Ishikawa (cell line): ENCODE measurements at regions not wholly inside any gene's neighbourhood (a gene's known extent, or its start where the extent isn't known, plus 50 kb on each side); places are given as distances from the start of the nearest gene placed in this dataset.

ENCODE experiments used
- CEBPB ChIP-seq: IDR thresholded peaks from 2 replicates; pipeline ENCODE4 v1.6.1; 2012
- CREB1 ChIP-seq: IDR thresholded peaks from 2 replicates; pipeline ENCODE4 v1.6.1; 2012; ENCODE audit warnings: low read depth
- EGR1 ChIP-seq: IDR thresholded peaks from 2 replicates; pipeline ENCODE4 v1.6.1; 2012
- EP300 ChIP-seq: IDR thresholded peaks from 2 replicates; pipeline ENCODE4 v1.6.1; 2012; ENCODE audit warnings: borderline replicate concordance
- NFIC ChIP-seq: IDR thresholded peaks from 2 replicates; pipeline ENCODE4 v1.6.1; 2012
- RAD21 ChIP-seq: IDR thresholded peaks from 2 replicates; pipeline ENCODE4 v1.6.1; 2012; ENCODE audit warnings: low read depth
- TAF1 ChIP-seq: IDR thresholded peaks from 2 replicates; pipeline ENCODE4 v1.6.1; 2012; ENCODE audit warnings: low read depth, mild to moderate bottlenecking
- TEAD4 ChIP-seq: IDR thresholded peaks from 2 replicates; pipeline ENCODE4 v1.6.1; 2012
- YY1 ChIP-seq: IDR thresholded peaks from 2 replicates; pipeline ENCODE4 v1.6.1; 2012; ENCODE audit warnings: low read depth
- ZBTB7A ChIP-seq: IDR thresholded peaks from 2 replicates; pipeline ENCODE4 v1.6.1; 2012; ENCODE audit warnings: low read depth
- TF ChIP-seq, protein P1 (sequence below): IDR thresholded peaks from 2 replicates; pipeline ENCODE4 v1.6.1; 2012
- TF ChIP-seq, protein P2 (sequence below): IDR thresholded peaks from 2 replicates; pipeline ENCODE4 v1.6.1; 2012
- TF ChIP-seq, protein P3 (sequence below): IDR thresholded peaks from 2 replicates; pipeline ENCODE4 v1.6.1; 2012; ENCODE audit warnings: low read depth, mild to moderate bottlenecking

DNA sequence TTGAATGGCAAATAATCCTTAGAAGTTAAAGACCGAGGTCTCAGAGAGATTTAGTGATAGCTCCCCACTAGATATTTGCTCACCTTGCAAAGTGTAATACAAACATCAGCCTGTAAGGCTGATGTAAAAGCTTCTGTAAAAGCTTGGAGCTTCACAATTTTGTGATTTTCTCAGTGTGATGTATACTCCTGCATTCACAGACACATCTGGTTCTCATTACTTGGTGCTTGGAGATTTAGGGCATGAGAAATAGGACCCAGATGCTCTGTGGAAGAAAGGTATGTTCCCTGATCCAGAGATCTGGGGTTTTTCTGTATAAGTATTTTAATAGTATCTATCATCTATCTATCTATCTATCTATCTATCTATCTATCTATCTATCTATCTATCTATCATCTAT is 1664.3 kb downstream of the C4orf33 start:
- no peak for TF ChIP-seq TAF1
- TF ChIP-seq NFIC: no peak
- TF ChIP-seq YY1: no peak
- TF ChIP-seq, protein P1, sequence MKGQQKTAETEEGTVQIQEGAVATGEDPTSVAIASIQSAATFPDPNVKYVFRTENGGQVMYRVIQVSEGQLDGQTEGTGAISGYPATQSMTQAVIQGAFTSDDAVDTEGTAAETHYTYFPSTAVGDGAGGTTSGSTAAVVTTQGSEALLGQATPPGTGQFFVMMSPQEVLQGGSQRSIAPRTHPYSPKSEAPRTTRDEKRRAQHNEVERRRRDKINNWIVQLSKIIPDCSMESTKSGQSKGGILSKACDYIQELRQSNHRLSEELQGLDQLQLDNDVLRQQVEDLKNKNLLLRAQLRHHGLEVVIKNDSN: no peak
- TF ChIP-seq CEBPB: no peak
- no peak for TF ChIP-seq RAD21
- TF ChIP-seq EGR1: no peak
- TF ChIP-seq, protein P2, sequence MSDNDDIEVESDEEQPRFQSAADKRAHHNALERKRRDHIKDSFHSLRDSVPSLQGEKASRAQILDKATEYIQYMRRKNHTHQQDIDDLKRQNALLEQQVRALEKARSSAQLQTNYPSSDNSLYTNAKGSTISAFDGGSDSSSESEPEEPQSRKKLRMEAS: no peak
- no peak for TF ChIP-seq EP300
- TF ChIP-seq, protein P3, sequence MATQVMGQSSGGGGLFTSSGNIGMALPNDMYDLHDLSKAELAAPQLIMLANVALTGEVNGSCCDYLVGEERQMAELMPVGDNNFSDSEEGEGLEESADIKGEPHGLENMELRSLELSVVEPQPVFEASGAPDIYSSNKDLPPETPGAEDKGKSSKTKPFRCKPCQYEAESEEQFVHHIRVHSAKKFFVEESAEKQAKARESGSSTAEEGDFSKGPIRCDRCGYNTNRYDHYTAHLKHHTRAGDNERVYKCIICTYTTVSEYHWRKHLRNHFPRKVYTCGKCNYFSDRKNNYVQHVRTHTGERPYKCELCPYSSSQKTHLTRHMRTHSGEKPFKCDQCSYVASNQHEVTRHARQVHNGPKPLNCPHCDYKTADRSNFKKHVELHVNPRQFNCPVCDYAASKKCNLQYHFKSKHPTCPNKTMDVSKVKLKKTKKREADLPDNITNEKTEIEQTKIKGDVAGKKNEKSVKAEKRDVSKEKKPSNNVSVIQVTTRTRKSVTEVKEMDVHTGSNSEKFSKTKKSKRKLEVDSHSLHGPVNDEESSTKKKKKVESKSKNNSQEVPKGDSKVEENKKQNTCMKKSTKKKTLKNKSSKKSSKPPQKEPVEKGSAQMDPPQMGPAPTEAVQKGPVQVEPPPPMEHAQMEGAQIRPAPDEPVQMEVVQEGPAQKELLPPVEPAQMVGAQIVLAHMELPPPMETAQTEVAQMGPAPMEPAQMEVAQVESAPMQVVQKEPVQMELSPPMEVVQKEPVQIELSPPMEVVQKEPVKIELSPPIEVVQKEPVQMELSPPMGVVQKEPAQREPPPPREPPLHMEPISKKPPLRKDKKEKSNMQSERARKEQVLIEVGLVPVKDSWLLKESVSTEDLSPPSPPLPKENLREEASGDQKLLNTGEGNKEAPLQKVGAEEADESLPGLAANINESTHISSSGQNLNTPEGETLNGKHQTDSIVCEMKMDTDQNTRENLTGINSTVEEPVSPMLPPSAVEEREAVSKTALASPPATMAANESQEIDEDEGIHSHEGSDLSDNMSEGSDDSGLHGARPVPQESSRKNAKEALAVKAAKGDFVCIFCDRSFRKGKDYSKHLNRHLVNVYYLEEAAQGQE: no peak
- TF ChIP-seq CREB1: no peak
- no peak for TF ChIP-seq TEAD4
- TF ChIP-seq ZBTB7A: no peak
